SU-DHL-6 (cell line): ENCODE measurements at regions not wholly inside any gene's neighbourhood (a gene's known extent, or its start where the extent isn't known, plus 50 kb on each side); places are given as distances from the start of the nearest gene placed in this dataset.

Experiments
- H2AFZ ChIP-seq: fragments of 200-600 bp; sonication (generic); 2 replicates; pipeline ENCODE4 v1.6.1; 2014; ENCODE audit warnings: low read depth, mild to moderate bottlenecking, moderate library complexity, mixed read lengths, antibody characterized with exemption, low read length; ENCODE audit not compliant: severe bottlenecking
- H3F3A ChIP-seq: fragments of 200-600 bp; shearing (Covaris generic); 2 replicates; pipeline ENCODE4 v1.6.0; 2016; ENCODE audit warnings: antibody characterized with exemption, mild to moderate bottlenecking; ENCODE audit not compliant: insufficient read depth
- H3K27ac ChIP-seq: fragments of 200-600 bp; sonication (generic); 2 replicates; pipeline ENCODE4 v1.5.1; 2016; ENCODE audit warnings: low read depth, mild to moderate bottlenecking, low read length, moderate library complexity, mixed read lengths
- H3K27me3 ChIP-seq: fragments of 200-600 bp; sonication (generic), shearing (Covaris generic); 2 replicates; pipeline ENCODE4 v1.6.0; 2014; ENCODE audit warnings: mild to moderate bottlenecking, low read length
- H3K36me3 ChIP-seq: fragments of 200-600 bp; sonication (generic); 2 replicates; pipeline ENCODE4 v1.6.1; 2014; ENCODE audit warnings: mild to moderate bottlenecking, low read length, mixed read lengths
- H3K4me2 ChIP-seq: fragments of 300-600, 200-600 bp; shearing (Covaris generic), sonication (generic); 2 replicates; pipeline ENCODE4 v1.6.0; 2014; ENCODE audit warnings: low read length, low read depth, mild to moderate bottlenecking; ENCODE audit not compliant: poor library complexity, severe bottlenecking
- H3K4me3 ChIP-seq: fragments of 200-600 bp; sonication (generic); 2 replicates; pipeline ENCODE4 v1.5.1; 2014; ENCODE audit warnings: antibody characterized with exemption, low read length, mild to moderate bottlenecking, mixed read lengths; ENCODE audit not compliant: insufficient read depth, poor library complexity, severe bottlenecking
- H3K79me2 ChIP-seq: fragments of 200-600 bp; sonication (generic); 2 replicates; pipeline ENCODE4 v1.6.1; 2014; ENCODE audit warnings: mild to moderate bottlenecking, low read length, moderate library complexity; ENCODE audit not compliant: insufficient read depth
- H3K9ac ChIP-seq: fragments of 200-600 bp; sonication (generic); 2 replicates; pipeline ENCODE4 v1.7.0; 2014; ENCODE audit warnings: mild to moderate bottlenecking, low read length
- H3K9me2 ChIP-seq: fragments of 200-600 bp; sonication (generic); replicated peaks from 2 replicates; pipeline ENCODE4 v1.6.1; 2014; ENCODE audit warnings: low read length; ENCODE audit not compliant: insufficient read depth
- H3K9me3 ChIP-seq: fragments of 200-600 bp; sonication (generic); 2 replicates; pipeline ENCODE4 v1.6.1; 2014; ENCODE audit warnings: low read length, mixed read lengths; ENCODE audit not compliant: insufficient read depth
- H4K20me1 ChIP-seq: fragments of 200-600 bp; sonication (generic); 2 replicates; pipeline ENCODE4 v1.6.1; 2014; ENCODE audit warnings: low read depth, mild to moderate bottlenecking, antibody characterized with exemption, low read length, moderate library complexity, mixed read lengths
- EZH2phosphoT487 ChIP-seq: fragments of 200-600 bp; sonication (generic), shearing (Covaris generic); conservative IDR thresholded peaks from 2 replicates; pipeline ENCODE4 v1.6.1; 2018; ENCODE audit warnings: mild to moderate bottlenecking, antibody characterized with exemption, low read length, moderate library complexity, mixed read lengths
- TF ChIP-seq, protein P1 (sequence below): fragments of 200-600 bp; sonication (generic); IDR thresholded peaks from one replicate; pipeline ENCODE4 v1.5.1; 2017; ENCODE audit warnings: antibody characterized with exemption, mild to moderate bottlenecking, low read length, moderate library complexity; ENCODE audit not compliant: insufficient read depth, poor library complexity, severe bottlenecking

DNA sequence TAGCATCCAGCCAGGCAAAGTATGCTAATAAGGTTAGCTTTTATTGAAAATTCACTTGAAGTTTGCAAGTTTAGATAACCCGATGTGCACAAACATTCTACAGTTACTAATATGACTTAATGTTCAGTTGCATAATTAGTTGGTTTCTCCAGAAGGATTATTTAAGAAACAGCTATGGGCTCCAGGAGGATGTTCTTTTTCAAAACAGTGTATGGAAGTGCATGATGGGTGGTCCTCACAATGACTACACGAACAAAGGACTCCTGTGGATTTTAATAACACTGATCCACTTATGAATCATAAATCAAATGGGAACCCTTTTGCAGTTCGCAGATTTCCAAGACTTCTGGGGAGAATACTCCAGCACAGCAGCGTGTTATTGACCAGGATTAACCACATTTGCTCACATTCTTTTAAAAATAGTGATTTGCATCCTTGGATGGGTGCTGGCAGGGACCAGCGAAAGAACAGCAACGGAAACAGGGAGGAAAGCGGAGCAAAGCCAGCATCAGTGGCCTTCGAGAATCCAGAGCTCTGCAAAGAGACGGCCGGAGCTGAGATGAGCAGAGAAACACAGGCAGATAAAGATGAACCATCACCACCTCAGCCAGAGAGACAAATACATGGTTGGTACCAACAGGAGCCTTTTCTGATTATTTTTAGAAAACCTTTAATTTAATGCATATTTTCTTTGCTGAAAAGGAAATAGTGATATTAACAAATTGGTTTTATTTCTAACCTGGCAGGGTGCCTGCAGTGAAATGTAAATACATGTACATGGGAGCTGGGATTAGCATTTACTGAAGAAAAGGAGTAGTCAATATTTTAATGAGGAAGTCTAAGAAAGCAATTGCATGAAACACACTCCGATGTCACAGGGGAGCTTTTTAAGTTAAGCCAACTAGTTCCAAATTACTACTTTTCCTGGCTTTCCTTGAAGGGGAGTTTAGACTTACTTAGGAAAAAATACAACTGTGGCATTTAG is 623.2 kb upstream of the ZFHX3 start:
- H3K9ac ChIP-seq, result no peak overlapping the region
- no peaks in the 10 kb centered on the region for H3K9me3 ChIP-seq
- H3K27ac ChIP-seq, result no peak overlapping the region
- H3K27me3 ChIP-seq, result no peaks in the 10 kb centered on the region
- H4K20me1 ChIP-seq, result no peaks in the 10 kb centered on the region
- H3K4me2 ChIP-seq, result no peak overlapping the region
- TF ChIP-seq EZH2phosphoT487, result no peak
- TF ChIP-seq, protein P1, sequence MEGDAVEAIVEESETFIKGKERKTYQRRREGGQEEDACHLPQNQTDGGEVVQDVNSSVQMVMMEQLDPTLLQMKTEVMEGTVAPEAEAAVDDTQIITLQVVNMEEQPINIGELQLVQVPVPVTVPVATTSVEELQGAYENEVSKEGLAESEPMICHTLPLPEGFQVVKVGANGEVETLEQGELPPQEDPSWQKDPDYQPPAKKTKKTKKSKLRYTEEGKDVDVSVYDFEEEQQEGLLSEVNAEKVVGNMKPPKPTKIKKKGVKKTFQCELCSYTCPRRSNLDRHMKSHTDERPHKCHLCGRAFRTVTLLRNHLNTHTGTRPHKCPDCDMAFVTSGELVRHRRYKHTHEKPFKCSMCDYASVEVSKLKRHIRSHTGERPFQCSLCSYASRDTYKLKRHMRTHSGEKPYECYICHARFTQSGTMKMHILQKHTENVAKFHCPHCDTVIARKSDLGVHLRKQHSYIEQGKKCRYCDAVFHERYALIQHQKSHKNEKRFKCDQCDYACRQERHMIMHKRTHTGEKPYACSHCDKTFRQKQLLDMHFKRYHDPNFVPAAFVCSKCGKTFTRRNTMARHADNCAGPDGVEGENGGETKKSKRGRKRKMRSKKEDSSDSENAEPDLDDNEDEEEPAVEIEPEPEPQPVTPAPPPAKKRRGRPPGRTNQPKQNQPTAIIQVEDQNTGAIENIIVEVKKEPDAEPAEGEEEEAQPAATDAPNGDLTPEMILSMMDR, result no peak
- H3K79me2 ChIP-seq, result no peaks in the 10 kb centered on the region
- no peaks in the 10 kb centered on the region for H3K36me3 ChIP-seq
- no peaks in the 10 kb centered on the region for H3K9me2 ChIP-seq
- no peak overlapping the region for H2AFZ ChIP-seq
- no peaks in the 10 kb centered on the region for H3F3A ChIP-seq
- no peak overlapping the region for H3K4me3 ChIP-seq

GRCh38 chr16:73669535-73670274 is 621.8 kb upstream of the ZFHX3 start:
- Histone ChIP-seq H4K20me1 (no peaks in the 10 kb centered on the region), H3K9me2 (no peaks in the 10 kb centered on the region), H3F3A (no peaks in the 10 kb centered on the region), H3K9me3 (no peaks in the 10 kb centered on the region), H2AFZ (no peak overlapping the region), H3K36me3 (no peaks in the 10 kb centered on the region), H3K4me3 (no peak overlapping the region), H3K79me2 (no peaks in the 10 kb centered on the region), H3K9ac (no peak overlapping the region), H3K27ac (no peak overlapping the region), H3K27me3 (no peaks in the 10 kb centered on the region), H3K4me2 (no peak overlapping the region)
- TF ChIP-seq, protein P1, result no peak
- no peak for TF ChIP-seq EZH2phosphoT487

GRCh38 chr16:73663720-73664119 is 615.8 kb upstream of the ZFHX3 start:
- TF ChIP-seq, protein P1, result no peak
- TF ChIP-seq EZH2phosphoT487, result no peak
- H2AFZ ChIP-seq, result no peak overlapping the region
- H3K9me3 ChIP-seq, result no peaks in the 10 kb centered on the region
- H3K9ac ChIP-seq, result no peak overlapping the region
- no peak overlapping the region for H3K4me3 ChIP-seq
- no peaks in the 10 kb centered on the region for H3F3A ChIP-seq
- no peaks in the 10 kb centered on the region for H3K9me2 ChIP-seq
- no peaks in the 10 kb centered on the region for H3K27me3 ChIP-seq
- no peak overlapping the region for H3K27ac ChIP-seq
- no peak overlapping the region for H3K4me2 ChIP-seq
- no peaks in the 10 kb centered on the region for H4K20me1 ChIP-seq
- H3K36me3 ChIP-seq, result no peaks in the 10 kb centered on the region
- H3K79me2 ChIP-seq, result no peaks in the 10 kb centered on the region
